ENCODE measurements at regions not wholly inside any gene's neighbourhood (a gene's known extent, or its start where the extent isn't known, plus 50 kb on each side); places are given as distances from the start of the nearest gene placed in this dataset.

DNA sequence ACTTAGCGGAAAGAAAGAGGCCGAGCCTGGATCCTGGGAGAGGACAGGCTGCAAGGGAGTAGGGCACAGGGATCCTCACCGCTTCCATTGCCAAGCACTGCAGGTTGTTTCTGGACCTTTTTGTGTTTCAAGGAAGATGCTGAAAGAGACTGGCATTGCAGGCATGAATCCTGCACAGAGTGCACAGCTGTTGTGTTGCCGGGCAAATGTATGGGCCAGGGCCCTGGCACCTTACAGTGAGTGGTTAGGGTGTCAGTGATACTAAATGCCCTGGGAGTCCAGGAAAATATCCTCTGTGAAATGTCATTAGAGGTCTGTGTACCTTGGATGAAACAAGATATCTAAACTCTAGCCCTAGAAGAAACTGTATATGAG, 145.5 kb upstream of the FGGY start:
- Histone ChIP-seq H3K9ac (ENCODE audit: insufficient read depth in 1 of 2, low read depth in 2 of 2, low read length in 2 of 2) (no peak overlapping the region), H3K79me2 (ENCODE audit: control insufficient read depth, insufficient read depth, low read length) (no peaks in the 10 kb centered on the region), H4K20me1 (replicated peaks; ENCODE audit: control insufficient read depth, insufficient read depth, low read length) (no peaks in the 10 kb centered on the region), H2AFZ (ENCODE audit: low read depth, low read length) (no peak overlapping the region), H3K27me3 (ENCODE audit: control insufficient read depth in 2 of 2, insufficient read depth in 2 of 2, low read length in 2 of 2) (peaks cover 0 to 10% of the 10 kb centered on the region in 2 experiments; a peak in 3 of 5 replicates), H3K27ac (ENCODE audit: extremely low read depth, low read depth, low read length) (no peak overlapping the region), H3K4me1 (replicated peaks in 1 of 2; ENCODE audit: control insufficient read depth in 2 of 2, insufficient read depth in 2 of 2, low read length in 2 of 2) (peaks cover 0 to 6% of the 10 kb centered on the region in 2 experiments; a peak in 2 of 5 replicates), H3K9me1 (ENCODE audit: control insufficient read depth, insufficient read depth, low read length) (no peaks in the 10 kb centered on the region), H3K4me3 (no peak overlapping the region), H3K36me3 (ENCODE audit: control insufficient read depth, insufficient read depth, low read length) (no peaks in the 10 kb centered on the region), H3K9me3 (replicated peaks; ENCODE audit: control insufficient read depth, insufficient read depth, low read depth, low read length) (no peaks in the 10 kb centered on the region), H3K4me2 (ENCODE audit: insufficient read depth, low read length) (no peak overlapping the region)
- WGBS (ENCODE audit: insufficient coverage, low coverage, missing lambda C conversion rate) = 23% methylated on average over 3 of the region's 4 CpGs
- BruUV-seq (replicated peaks) = no TSS peak
- DNase-seq (ENCODE audit: extremely low read depth in 1 of 4, low spot score in 3 of 4) = no peak
- CTCF ChIA-PET (ENCODE audit: low intra/inter-chr PET ratio) = no interaction called here
- ATAC-seq = no peak
- no peak for FAIRE-seq
- TF ChIP-seq MTA3 (IDR thresholded peaks at IDR 0.05; ENCODE audit: borderline replicate concordance) (no peak), SP2 (IDR thresholded peaks at IDR 0.05; ENCODE audit: extremely low read depth, low read depth, low read length, poor library complexity, severe bottlenecking) (no peak), ZNF121 (CRISPR knock-in tag; conservative IDR thresholded peaks at IDR 0.05) (no peak)
- TF ChIP-seq, protein P1, sequence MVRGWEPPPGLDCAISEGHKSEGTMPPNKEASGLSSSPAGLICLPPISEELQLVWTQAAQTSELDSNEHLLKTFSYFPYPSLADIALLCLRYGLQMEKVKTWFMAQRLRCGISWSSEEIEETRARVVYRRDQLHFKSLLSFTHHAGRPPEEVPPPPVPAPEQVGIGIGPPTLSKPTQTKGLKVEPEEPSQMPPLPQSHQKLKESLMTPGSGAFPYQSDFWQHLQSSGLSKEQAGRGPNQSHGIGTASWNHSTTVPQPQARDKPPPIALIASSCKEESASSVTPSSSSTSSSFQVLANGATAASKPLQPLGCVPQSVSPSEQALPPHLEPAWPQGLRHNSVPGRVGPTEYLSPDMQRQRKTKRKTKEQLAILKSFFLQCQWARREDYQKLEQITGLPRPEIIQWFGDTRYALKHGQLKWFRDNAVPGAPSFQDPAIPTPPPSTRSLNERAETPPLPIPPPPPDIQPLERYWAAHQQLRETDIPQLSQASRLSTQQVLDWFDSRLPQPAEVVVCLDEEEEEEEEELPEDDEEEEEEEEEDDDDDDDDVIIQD (CRISPR knock-in tag; IDR thresholded peaks at IDR 0.05) = no peak
- TF ChIP-seq, protein P2, sequence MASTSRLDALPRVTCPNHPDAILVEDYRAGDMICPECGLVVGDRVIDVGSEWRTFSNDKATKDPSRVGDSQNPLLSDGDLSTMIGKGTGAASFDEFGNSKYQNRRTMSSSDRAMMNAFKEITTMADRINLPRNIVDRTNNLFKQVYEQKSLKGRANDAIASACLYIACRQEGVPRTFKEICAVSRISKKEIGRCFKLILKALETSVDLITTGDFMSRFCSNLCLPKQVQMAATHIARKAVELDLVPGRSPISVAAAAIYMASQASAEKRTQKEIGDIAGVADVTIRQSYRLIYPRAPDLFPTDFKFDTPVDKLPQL (IDR thresholded peaks at IDR 0.05; ENCODE audit: extremely low read depth, insufficient read length) = no peak
- TF ChIP-seq, protein P3, sequence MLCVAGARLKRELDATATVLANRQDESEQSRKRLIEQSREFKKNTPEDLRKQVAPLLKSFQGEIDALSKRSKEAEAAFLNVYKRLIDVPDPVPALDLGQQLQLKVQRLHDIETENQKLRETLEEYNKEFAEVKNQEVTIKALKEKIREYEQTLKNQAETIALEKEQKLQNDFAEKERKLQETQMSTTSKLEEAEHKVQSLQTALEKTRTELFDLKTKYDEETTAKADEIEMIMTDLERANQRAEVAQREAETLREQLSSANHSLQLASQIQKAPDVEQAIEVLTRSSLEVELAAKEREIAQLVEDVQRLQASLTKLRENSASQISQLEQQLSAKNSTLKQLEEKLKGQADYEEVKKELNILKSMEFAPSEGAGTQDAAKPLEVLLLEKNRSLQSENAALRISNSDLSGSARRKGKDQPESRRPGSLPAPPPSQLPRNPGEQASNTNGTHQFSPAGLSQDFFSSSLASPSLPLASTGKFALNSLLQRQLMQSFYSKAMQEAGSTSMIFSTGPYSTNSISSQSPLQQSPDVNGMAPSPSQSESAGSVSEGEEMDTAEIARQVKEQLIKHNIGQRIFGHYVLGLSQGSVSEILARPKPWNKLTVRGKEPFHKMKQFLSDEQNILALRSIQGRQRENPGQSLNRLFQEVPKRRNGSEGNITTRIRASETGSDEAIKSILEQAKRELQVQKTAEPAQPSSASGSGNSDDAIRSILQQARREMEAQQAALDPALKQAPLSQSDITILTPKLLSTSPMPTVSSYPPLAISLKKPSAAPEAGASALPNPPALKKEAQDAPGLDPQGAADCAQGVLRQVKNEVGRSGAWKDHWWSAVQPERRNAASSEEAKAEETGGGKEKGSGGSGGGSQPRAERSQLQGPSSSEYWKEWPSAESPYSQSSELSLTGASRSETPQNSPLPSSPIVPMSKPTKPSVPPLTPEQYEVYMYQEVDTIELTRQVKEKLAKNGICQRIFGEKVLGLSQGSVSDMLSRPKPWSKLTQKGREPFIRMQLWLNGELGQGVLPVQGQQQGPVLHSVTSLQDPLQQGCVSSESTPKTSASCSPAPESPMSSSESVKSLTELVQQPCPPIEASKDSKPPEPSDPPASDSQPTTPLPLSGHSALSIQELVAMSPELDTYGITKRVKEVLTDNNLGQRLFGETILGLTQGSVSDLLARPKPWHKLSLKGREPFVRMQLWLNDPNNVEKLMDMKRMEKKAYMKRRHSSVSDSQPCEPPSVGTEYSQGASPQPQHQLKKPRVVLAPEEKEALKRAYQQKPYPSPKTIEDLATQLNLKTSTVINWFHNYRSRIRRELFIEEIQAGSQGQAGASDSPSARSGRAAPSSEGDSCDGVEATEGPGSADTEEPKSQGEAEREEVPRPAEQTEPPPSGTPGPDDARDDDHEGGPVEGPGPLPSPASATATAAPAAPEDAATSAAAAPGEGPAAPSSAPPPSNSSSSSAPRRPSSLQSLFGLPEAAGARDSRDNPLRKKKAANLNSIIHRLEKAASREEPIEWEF (CRISPR knock-in tag; IDR thresholded peaks at IDR 0.05) = no peak
- TF ChIP-seq, protein P4, sequence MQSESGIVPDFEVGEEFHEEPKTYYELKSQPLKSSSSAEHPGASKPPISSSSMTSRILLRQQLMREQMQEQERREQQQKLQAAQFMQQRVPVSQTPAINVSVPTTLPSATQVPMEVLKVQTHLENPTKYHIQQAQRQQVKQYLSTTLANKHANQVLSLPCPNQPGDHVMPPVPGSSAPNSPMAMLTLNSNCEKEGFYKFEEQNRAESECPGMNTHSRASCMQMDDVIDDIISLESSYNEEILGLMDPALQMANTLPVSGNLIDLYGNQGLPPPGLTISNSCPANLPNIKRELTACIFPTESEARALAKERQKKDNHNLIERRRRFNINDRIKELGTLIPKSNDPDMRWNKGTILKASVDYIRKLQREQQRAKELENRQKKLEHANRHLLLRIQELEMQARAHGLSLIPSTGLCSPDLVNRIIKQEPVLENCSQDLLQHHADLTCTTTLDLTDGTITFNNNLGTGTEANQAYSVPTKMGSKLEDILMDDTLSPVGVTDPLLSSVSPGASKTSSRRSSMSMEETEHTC (IDR thresholded peaks at IDR 0.05) = no peak
- in situ Hi-C loops (cut with MboI) = no loop called here
- POLR2A ChIA-PET = no interaction called here
- intact Hi-C loops (cut with micrococcal nuclease) = no loop called here
